ENCODE measurements at regions not wholly inside any gene's neighbourhood (a gene's known extent, or its start where the extent isn't known, plus 50 kb on each side); places are given as distances from the start of the nearest gene placed in this dataset.

- no peak overlapping the region for H3K4me3 ChIP-seq (ENCODE audit: low read depth, low read length)
- TF ChIP-seq, protein P1, sequence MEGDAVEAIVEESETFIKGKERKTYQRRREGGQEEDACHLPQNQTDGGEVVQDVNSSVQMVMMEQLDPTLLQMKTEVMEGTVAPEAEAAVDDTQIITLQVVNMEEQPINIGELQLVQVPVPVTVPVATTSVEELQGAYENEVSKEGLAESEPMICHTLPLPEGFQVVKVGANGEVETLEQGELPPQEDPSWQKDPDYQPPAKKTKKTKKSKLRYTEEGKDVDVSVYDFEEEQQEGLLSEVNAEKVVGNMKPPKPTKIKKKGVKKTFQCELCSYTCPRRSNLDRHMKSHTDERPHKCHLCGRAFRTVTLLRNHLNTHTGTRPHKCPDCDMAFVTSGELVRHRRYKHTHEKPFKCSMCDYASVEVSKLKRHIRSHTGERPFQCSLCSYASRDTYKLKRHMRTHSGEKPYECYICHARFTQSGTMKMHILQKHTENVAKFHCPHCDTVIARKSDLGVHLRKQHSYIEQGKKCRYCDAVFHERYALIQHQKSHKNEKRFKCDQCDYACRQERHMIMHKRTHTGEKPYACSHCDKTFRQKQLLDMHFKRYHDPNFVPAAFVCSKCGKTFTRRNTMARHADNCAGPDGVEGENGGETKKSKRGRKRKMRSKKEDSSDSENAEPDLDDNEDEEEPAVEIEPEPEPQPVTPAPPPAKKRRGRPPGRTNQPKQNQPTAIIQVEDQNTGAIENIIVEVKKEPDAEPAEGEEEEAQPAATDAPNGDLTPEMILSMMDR (IDR thresholded peaks at IDR 0.05; ENCODE audit: low read depth, low read length, missing control alignments), result no peak
- in situ Hi-C loops (cut with HindIII; ENCODE audit: low sequenced_read_pairs), result no loop called here
- no peak for DNase-seq (ENCODE audit: low read depth)
Measured at GRCh38 chr4:156569535-156569934, 402.1 kb downstream of the PDGFC start.

DNA sequence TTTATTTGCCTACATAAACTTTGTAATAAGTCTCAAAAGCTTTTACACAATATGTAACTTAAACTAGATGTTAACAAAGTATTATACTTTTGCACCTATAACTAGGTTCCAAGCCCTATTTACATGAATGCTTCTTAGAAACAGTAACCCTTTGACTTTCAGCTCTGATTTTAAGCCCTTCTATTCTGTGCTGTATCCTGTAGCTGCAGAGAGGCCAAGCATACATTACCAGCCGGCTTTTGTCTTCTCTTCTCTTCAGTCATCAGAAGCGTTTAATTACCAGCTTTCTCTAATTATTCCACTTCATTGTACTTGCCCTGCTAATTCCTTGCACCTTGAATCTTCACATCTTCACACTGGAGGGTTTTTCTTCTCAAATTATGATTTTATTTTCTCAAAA lies 403.1 kb downstream of the PDGFC start:
- DNase-seq (ENCODE audit: low read depth), result no peak
- no peak overlapping the region for H3K4me3 ChIP-seq (ENCODE audit: low read depth, low read length)
- TF ChIP-seq, protein P1 (IDR thresholded peaks at IDR 0.05; ENCODE audit: low read depth, low read length, missing control alignments), result no peak
- in situ Hi-C loops (cut with HindIII; ENCODE audit: low sequenced_read_pairs), result no loop called here

DNA sequence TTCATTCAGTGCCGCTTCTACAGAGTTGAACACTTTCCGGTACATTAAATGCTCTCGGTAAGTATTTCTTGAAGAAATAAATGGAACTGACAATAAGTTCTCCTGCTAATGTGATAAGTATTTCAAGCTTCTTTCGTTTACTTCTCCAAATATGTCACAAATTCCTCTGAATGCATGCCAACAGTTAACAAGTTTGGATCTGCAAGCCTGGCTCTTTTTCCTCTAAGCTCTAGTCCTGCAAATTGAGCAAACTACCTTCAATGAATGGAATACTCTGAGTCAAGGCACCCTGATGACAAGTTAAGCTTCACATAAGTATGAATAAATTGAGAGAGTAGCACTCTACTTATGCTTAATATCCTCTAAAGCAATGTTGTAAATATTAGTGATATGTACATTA lies 403.6 kb downstream of the PDGFC start:
- TF ChIP-seq, protein P1 (IDR thresholded peaks at IDR 0.05; ENCODE audit: low read depth, low read length, missing control alignments), result no peak
- in situ Hi-C loops (cut with HindIII; ENCODE audit: low sequenced_read_pairs), result no loop called here
- DNase-seq (ENCODE audit: low read depth), result no peak
- H3K4me3 ChIP-seq (ENCODE audit: low read depth, low read length), result no peak overlapping the region

DNA sequence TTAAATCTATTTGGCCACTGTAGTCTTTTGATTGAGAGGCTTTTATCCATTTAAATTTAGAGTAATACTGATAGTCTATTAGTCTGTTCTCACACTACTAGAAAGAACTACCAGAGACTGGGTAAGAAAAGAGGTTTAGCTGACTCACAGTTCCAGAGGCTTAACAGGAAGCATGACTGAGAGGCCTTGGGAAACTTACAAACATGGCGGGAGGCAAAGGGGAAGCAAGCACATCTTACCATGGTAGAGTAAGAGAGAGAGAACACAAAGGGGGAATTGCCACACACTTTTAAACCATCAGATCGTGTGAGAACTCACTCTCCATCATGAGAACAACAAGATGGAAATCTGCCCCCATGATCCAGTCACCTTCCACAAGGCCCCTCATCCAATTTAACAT lies 410.9 kb downstream of the PDGFC start:
- TF ChIP-seq, protein P1 (IDR thresholded peaks at IDR 0.05; ENCODE audit: low read depth, low read length, missing control alignments), result no peak
- H3K4me3 ChIP-seq (ENCODE audit: low read depth, low read length), result no peak overlapping the region
- in situ Hi-C loops (cut with HindIII; ENCODE audit: low sequenced_read_pairs), result no loop called here
- no peak for DNase-seq (ENCODE audit: low read depth)

DNA sequence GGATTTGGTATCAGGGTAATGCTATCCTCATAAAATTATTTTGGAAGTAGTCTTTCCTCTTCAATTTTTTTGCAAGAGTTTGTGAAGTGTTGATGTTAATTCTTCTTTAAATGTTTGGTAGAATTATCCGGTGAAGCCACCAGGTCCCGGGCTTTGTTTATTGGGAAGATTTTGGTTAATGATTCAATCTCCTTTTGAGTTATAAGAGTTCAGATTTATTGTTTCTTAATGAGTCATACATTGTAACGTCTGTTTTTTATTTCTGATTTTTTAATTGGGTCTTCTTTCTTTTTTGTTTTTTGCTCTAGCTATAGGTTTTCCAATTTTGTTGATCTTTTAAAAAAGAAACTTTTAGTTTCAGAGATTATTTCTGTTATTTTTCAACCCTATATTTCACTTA lies 412.3 kb downstream of the PDGFC start:
- TF ChIP-seq, protein P1 (IDR thresholded peaks at IDR 0.05; ENCODE audit: low read depth, low read length, missing control alignments), result no peak
- DNase-seq (ENCODE audit: low read depth), result no peak
- H3K4me3 ChIP-seq (ENCODE audit: low read depth, low read length), result no peak overlapping the region
- in situ Hi-C loops (cut with HindIII; ENCODE audit: low sequenced_read_pairs), result no loop called here

DNA sequence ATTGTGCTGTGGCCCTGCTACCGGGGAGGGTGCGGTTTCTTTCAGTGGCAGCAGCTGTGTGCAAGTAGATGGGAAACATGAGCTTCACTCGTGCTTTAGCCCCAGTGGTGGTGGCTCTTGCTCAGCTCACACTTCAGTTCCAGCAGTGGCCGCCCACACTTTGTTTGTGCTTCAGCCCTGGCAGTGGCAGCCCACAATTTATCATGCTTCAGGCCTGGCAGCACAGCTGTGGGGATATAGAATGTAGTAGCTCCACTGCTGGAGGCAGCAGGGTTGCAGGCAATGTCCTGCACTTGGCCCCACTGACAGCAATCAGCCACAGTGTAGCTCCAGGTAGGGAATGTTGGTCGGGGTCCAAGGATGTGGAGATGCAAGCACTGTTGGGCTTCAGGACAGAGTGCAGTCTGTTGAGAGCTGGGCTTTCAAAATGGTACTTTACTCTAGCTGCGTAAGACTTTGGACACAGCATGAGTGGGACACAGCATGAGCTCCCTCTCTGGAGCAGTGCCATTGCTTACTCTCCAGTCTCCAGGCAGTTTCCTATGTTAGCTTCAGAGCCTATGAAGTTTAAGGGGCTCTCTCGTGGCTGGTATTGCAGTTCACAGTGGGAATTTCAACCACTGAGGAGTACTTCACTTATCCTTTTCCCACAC lies 413.1 kb downstream of the PDGFC start:
- TF ChIP-seq, protein P1 (IDR thresholded peaks at IDR 0.05; ENCODE audit: low read depth, low read length, missing control alignments), result no peak
- in situ Hi-C loops (cut with HindIII; ENCODE audit: low sequenced_read_pairs), result no loop called here
- peak; percentile 77 for DNase-seq (ENCODE audit: low read depth)
- no peak overlapping the region for H3K4me3 ChIP-seq (ENCODE audit: low read depth, low read length)

Measured in astrocyte of the cerebellum (primary cell).